Left renal pelvis (tissue), 4 donors: ENCODE measurements at regions not wholly inside any gene's neighbourhood (a gene's known extent, or its start where the extent isn't known, plus 50 kb on each side); places are given as distances from the start of the nearest gene placed in this dataset.
"Not testable (repeated sequence)": the region's sequence is repeated elsewhere in the genome, so short reads cannot be mapped to it uniquely, and the experiment has no call there.

Experiments used
- DNase-seq, 4 donors: peaks; one replicate each; pipeline ENCODE4 v3.0.0-alpha.2; 2013; ENCODE audit warnings: low read depth in 4 of 4, low spot score in 3 of 4

- no peak for DNase-seq
Measured at GRCh38 chr4:117893207-117893606, 141.1 kb upstream of the NDST3 start.

- no peak for DNase-seq
Measured at GRCh38 chr4:117898496-117898895, 135.8 kb upstream of the NDST3 start.

GRCh38 chr4:117900832-117901231 lies 133.5 kb upstream of the NDST3 start:
- DNase-seq, result no peak

- no peak for DNase-seq
Measured at GRCh38 chr4:117907646-117908045, 126.6 kb upstream of the NDST3 start.

- no peak for DNase-seq
Measured at GRCh38 chr4:117908306-117909207, 125.7 kb upstream of the NDST3 start.

GRCh38 chr4:117916728-117917127 lies 117.6 kb upstream of the NDST3 start:
- no peak for DNase-seq

GRCh38 chr4:117922311-117922710 lies 112.0 kb upstream of the NDST3 start:
- not testable (repeated sequence) for DNase-seq

GRCh38 chr4:117927823-117928222 lies 106.5 kb upstream of the NDST3 start:
- not testable (repeated sequence) for DNase-seq

GRCh38 chr4:117941611-117942010 lies 92.7 kb upstream of the NDST3 start:
- no peak for DNase-seq

GRCh38 chr4:117949621-117950020 lies 84.7 kb upstream of the NDST3 start:
- no peak for DNase-seq

GRCh38 chr4:117957571-117957970 lies 76.7 kb upstream of the NDST3 start:
- no peak for DNase-seq

- DNase-seq, result peak in 3 of 4 donors; percentile 6 to 22 (median 7)
Measured at GRCh38 chr4:117965622-117966021, 68.7 kb upstream of the NDST3 start.

GRCh38 chr4:117968606-117969005 lies 65.7 kb upstream of the NDST3 start:
- no peak for DNase-seq

GRCh38 chr4:117971403-117971802 lies 62.9 kb upstream of the NDST3 start:
- DNase-seq, result no peak

GRCh38 chr4:117983541-117984365 lies 50.5 kb upstream of the NDST3 start:
- no peak for DNase-seq

- DNase-seq, result no peak
Measured at GRCh38 chr4:117984366-117984680, 50.0 kb upstream of the NDST3 start.
